GM18867 (cell line): ENCODE measurements at regions not wholly inside any gene's neighbourhood (a gene's known extent, or its start where the extent isn't known, plus 50 kb on each side); places are given as distances from the start of the nearest gene placed in this dataset.

Experiments
- ATAC-seq: cut with Tn5 transposase; IDR thresholded peaks from one replicate; pipeline ENCODE4 v1.9.1; 2021; ENCODE audit warnings: mild to moderate bottlenecking, moderate library complexity; ENCODE audit not compliant: unreplicated experiment

GRCh38 chr20:55175081-55175480 lies 699.7 kb downstream of the DOK5 start:
- ATAC-seq: no peak

GRCh38 chr20:55174635-55175034 lies 699.2 kb downstream of the DOK5 start:
- no peak for ATAC-seq

DNA sequence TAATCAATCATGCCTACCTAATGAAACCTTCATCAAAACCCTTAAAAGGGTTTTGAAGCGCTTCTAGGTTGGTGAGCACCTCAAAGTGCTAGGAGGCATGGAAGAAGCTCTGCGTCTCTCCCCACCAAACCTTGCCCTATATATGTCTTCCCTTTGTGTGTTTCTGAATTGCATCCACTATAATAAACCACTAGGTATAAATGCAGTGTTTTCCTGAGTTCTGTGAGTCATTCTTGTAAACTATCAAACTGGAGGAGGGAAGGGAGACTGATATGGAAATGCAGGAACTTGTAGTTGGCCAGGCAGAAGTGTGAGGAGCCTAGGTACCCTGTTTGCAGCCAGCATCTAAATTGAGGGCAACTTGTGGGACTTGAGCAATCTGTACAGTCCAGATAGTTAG lies 698.8 kb downstream of the DOK5 start:
- ATAC-seq: no peak

GRCh38 chr20:55173601-55174000 lies 698.2 kb downstream of the DOK5 start:
- no peak for ATAC-seq

- ATAC-seq: no peak
These were observed 697.1 kb downstream of the DOK5 start for GRCh38 chr20:55172310-55173002.

GRCh38 chr20:55166063-55166462 lies 690.7 kb downstream of the DOK5 start:
- no peak for ATAC-seq

GRCh38 chr20:55160996-55161395 lies 685.6 kb downstream of the DOK5 start:
- ATAC-seq: no peak

GRCh38 chr20:55160037-55160436 lies 684.6 kb downstream of the DOK5 start:
- no peak for ATAC-seq

GRCh38 chr20:55159230-55159629 lies 683.8 kb downstream of the DOK5 start:
- no peak for ATAC-seq

DNA sequence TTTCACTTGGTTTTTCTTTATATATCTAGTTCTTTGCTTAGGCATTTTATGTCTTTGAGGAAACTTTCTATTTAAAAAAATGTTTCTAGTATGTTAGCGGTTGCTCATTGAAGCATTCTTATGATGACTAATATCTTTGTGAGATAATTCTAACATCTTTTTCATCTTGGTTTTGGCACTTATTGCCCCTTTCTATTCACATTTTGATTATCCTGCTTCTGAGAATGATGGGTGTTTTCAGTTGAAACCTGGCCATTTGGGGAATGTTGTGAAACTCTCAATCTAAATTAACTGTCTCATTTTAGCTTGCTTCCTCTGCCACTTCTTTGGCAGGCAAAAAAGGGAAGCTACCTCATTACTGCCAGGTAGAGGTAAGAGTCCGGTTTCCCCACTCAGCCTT lies 683.1 kb downstream of the DOK5 start:
- no peak for ATAC-seq

- no peak for ATAC-seq
These were observed 680.0 kb downstream of the DOK5 start for GRCh38 chr20:55155360-55155759.

DNA sequence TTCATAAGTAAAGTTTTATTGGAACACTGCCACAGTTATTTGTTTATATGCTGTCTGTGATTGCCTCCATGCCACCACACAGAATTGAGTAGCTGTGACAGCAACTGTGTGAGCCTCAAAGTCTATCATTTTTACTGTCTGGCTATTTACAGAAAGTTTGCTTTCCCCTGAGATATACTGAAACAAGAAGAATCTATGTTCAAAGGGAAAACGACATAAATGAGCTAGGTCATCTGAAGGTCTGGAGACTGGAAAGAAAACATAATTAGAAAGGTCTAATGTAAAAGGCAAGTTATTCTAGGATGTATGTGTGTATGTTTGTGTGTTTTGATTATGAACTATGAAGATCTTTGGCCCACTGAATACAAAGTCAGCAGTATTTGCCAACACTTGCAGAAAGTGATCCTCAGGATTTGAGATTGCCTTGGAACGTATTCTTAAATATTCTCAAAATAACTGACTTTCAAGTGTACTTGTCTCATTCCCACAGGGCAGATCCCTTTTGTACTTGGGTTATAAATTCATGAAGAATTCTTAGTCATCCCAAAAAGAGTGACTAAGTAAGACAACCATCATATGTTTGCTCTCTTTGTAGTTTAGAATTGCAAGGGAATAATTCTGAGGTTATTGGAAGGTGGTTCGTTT lies 677.7 kb downstream of the DOK5 start:
- ATAC-seq: no peak

GRCh38 chr20:55151171-55151570 lies 675.8 kb downstream of the DOK5 start:
- no peak for ATAC-seq

DNA sequence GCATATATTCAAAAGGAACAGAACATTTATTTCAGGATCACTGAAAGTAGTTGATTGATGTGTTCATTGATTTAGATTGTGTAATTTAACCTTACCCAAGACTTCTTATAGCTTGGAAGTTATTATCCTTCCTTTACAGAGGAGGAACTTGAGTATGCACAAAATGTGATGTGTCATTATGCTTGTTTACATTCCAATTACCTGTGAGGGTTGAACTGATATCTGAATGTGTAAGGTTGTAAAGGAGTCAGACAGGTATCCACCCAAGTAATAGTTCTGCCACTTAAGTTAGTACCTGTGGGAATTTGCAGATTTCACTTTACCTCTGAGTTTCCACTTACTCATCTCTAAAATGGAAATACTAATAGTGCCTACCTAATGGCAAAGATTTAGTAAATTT lies 668.2 kb downstream of the DOK5 start:
- ATAC-seq: no peak

- ATAC-seq: peak; percentile 52
These were observed 667.5 kb downstream of the DOK5 start for GRCh38 chr20:55142932-55143331.

DNA sequence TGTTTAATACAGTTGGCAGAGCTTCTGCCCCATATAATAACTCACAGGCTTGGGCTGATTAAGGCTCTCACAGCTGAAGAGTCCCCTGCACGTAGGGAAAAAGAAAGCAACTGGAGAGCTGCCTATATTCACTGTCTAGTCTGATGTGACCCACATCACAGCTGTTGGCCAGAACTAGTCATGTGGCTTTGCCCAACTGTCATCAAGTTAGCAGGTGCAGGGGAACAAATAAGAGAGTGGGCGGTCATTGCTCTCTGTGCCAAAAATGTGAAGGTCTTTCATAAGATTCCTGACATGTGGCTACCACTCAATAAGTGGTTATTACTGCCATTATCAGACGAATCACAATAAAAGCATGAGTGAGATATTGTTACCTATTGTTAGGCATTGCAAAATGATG lies 665.2 kb downstream of the DOK5 start:
- peak; percentile 90 for ATAC-seq

DNA sequence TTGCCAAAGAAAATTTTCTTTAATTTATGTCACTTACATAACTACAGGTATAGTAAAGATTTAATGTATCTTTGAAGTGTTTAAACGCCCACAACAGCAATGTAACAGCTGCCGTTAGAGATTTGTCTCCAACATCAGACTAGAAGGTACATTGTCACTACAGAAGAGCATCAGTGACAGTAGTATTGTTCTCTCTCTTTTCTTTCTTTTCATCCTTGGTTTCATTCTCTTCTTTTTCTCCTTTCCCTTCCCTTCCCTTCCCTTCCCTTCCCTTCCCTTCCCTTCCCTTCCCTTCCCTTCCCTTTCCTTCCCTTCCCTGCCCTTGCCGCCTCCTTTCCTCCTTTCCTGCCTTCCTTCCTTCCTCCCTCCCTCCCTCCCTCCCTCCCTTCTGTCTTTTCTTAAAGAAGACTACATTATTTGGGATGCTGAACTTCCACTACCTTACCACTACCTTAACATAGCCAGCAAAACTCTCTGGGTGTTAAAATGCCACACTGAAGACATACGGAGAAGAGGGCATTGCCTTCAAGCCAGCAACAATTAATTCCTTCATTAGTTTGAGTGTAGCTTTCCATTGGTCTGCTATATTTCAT lies 663.9 kb downstream of the DOK5 start:
- ATAC-seq: no peak

DNA sequence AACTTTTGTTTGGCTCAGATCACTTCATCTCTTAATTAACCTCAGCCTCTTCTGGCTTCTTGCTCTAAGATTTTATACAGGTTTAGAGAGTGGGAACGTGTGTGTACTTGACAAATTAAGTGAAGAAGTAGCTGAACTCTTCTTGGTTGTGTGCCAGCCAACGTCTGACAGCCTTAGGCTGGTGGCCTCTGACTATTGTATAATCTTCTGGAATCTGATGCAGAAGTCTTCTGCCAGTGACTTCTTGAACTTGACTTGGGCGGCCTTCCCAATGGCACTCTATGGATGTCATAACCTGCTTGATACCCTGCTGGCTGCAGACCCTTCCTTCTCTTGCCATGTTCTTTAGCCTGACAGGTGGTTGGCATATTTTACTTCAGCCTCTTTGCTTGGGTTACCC lies 660.5 kb downstream of the DOK5 start:
- ATAC-seq: no peak

DNA sequence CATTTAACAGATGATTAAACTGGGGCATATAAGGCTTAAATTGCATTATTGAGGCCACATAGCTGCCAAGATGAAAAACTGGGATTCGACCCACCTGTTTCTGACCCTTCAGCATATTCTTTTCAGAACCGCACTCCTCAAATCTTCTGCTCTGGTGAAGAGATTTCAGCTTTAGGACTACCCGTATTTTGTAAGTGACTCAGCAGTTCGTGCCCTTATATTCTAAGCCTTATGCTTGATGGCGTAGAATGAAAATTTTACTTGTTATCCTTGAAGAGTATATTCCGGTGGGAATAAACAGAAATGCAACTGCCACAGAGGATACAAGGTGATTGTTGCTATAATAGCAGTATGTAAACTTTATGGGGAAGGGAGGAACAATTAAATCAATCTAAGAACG lies 657.1 kb downstream of the DOK5 start:
- ATAC-seq: no peak

DNA sequence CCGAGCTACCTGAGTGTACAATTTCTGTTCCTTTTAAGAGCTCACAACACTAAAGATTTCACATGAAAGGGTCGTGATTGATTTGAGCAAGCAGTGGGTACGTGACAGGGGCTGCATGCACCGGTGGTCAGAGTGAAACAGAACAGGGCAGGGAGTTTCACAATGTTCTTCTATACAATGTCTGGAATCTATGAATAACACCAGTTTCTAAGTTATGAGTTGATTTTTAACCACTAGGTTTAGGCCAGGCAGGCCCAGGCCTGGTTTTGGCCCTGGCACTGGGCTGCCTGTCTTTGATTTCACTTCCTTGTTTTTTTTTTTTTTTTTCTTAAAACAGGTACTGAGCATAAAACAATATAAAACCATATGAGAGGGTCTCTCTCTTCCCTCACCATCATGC lies 642.2 kb downstream of the DOK5 start:
- ATAC-seq: peak; percentile 43

- ATAC-seq: no peak
These were observed 641.2 kb downstream of the DOK5 start for GRCh38 chr20:55116598-55116997.

GRCh38 chr20:55103188-55103587 lies 627.8 kb downstream of the DOK5 start:
- ATAC-seq: no peak
